ENCODE measurements at regions not wholly inside any gene's neighbourhood (a gene's known extent, or its start where the extent isn't known, plus 50 kb on each side); places are given as distances from the start of the nearest gene placed in this dataset.

DNA sequence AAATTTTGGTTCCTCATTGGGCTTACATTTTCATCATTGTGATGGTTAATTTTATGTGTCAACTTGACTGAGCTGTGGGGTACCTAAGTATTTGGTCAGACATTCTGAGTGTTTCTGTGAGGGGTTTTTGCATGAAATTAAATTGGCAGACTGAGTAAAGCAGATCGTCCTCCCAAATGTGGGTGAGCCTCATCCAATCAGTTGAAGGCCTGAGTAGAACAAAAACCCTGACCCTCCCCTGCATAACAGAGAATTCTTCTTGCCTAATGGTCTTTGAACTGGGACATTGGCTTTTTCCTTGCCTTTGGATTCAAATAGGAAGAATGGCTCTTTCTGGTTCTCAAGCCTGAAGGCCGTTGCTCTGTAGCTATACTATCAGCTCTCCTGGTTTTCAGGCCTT lies 59.1 kb upstream of the JUN start:
- Histone ChIP-seq H3K27me3 (replicated peaks in 1 of 4; ENCODE audit: control insufficient read depth in 3 of 4, extremely low read depth in 1 of 4, insufficient read depth in 3 of 4, low read length in 3 of 4) (no peaks in the 10 kb centered on the region), H3K79me1 (ENCODE audit: low read depth, low read length) (no peaks in the 10 kb centered on the region), H3K4me1 (replicated peaks in 1 of 4; ENCODE audit: control insufficient read depth in 3 of 4, insufficient read depth in 4 of 4, low read length in 3 of 4) (no peaks in the 10 kb centered on the region), H2BK5ac (ENCODE audit: low read depth, low read length) (no peak overlapping the region), H2AK5ac (ENCODE audit: low read depth, low read length) (no peak overlapping the region), H2BK120ac (replicated peaks; ENCODE audit: low read depth, low read length) (no peak overlapping the region), H4K8ac (ENCODE audit: extremely low read depth, insufficient read depth, low read length) (no peak overlapping the region), H3K56ac (replicated peaks; ENCODE audit: insufficient read length, low read depth, low read length) (no peak overlapping the region), H3K79me2 (ENCODE audit: control insufficient read depth in 1 of 2, insufficient read depth in 2 of 2, low read length in 2 of 2) (no peaks in the 10 kb centered on the region), H3K9ac (replicated peaks in 1 of 4; ENCODE audit: extremely low read depth in 1 of 4, low read depth in 3 of 4, low read length in 3 of 4) (no peak overlapping the region), H2BK20ac (ENCODE audit: low read length) (no peak overlapping the region), H3K18ac (ENCODE audit: extremely low read depth, low read length) (no peak overlapping the region), H3K23ac (ENCODE audit: insufficient read length) (no peak overlapping the region), H3K4ac (replicated peaks; ENCODE audit: insufficient read length, low read depth, low read length) (no peak overlapping the region), H3K14ac (ENCODE audit: insufficient read length) (no peak overlapping the region), H3K23me2 (ENCODE audit: low read depth, low read length) (no peaks in the 10 kb centered on the region), H4K5ac (ENCODE audit: insufficient read length, low read depth, low read length) (no peak overlapping the region), H2AFZ (ENCODE audit: low read length) (no peak overlapping the region), H3K9me3 (ENCODE audit: insufficient read depth in 2 of 2, low read depth in 1 of 2, low read length in 1 of 2) (no peaks in the 10 kb centered on the region), H2BK12ac (ENCODE audit: low read depth, low read length) (no peak overlapping the region), H3K4me3 (ENCODE audit: extremely low read depth in 1 of 4, insufficient read depth in 2 of 4, low read depth in 3 of 4, low read length in 4 of 4) (no peak overlapping the region), H3K4me2 (ENCODE audit: insufficient read depth in 1 of 2, low read depth in 2 of 2, low read length in 2 of 2) (no peak overlapping the region), H4K20me1 (replicated peaks in 1 of 2; ENCODE audit: control insufficient read depth in 1 of 2, insufficient read depth in 2 of 2, low read length in 2 of 2) (no peaks in the 10 kb centered on the region), H4K91ac (replicated peaks; ENCODE audit: insufficient read length, low read length) (no peak overlapping the region), H3K36me3 (ENCODE audit: control insufficient read depth in 2 of 4, insufficient read depth in 4 of 4, low read length in 3 of 4) (no peaks in the 10 kb centered on the region), H3K27ac (ENCODE audit: low read depth, low read length) (no peak overlapping the region), H2BK15ac (ENCODE audit: low read length) (no peak overlapping the region)
- ChIA-PET POLR2A (ENCODE audit: partially characterized antibody) (interaction anchor here (0.6 to 1.0 kb wide), 3 partner anchors 23 to 59 kb away, joined by 3 read pairs; partner anchors contain the start of gene JUN), CTCF (ENCODE audit: partially characterized antibody) (interaction anchor here (1.0 to 1.9 kb wide), 8 partner anchors 16 to 857 kb away, joined by 3 to 7 read pairs (median 3); no protein-coding TSS in a partner anchor)
- no peak for FAIRE-seq
- no peak for DNase-seq (ENCODE audit: low read depth in 1 of 2, low spot score in 2 of 2)
- TF ChIP-seq MAFK (IDR thresholded peaks at IDR 0.05; ENCODE audit: low read depth, low read length) (no peak), TAF7 (optimal IDR thresholded peaks at IDR 0.05; ENCODE audit: borderline replicate concordance, low read depth, low read length) (no peak), HDAC2 (IDR thresholded peaks at IDR 0.05; ENCODE audit: borderline replicate concordance in 1 of 2, low read depth in 2 of 2, low read length in 2 of 2) (no peak), CHD1 (IDR thresholded peaks at IDR 0.05; ENCODE audit: low read depth, low read length) (no peak), CBX8 (IDR thresholded peaks at IDR 0.05; ENCODE audit: borderline replicate concordance, low read depth, low read length) (no peak), KDM5A (IDR thresholded peaks at IDR 0.05; ENCODE audit: low read length) (no peak), TBP (IDR thresholded peaks at IDR 0.05; ENCODE audit: low read depth, low read length) (no peak)
- TF ChIP-seq, protein P1, sequence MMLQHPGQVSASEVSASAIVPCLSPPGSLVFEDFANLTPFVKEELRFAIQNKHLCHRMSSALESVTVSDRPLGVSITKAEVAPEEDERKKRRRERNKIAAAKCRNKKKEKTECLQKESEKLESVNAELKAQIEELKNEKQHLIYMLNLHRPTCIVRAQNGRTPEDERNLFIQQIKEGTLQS (IDR thresholded peaks at IDR 0.05; ENCODE audit: insufficient read depth, low read depth, low read length), result no peak
- WGBS, 2 experiments (ENCODE audit: extremely low coverage in 1 of 2, insufficient coverage in 1 of 2, insufficient read length in 1 of 2, insufficient replicate concordance in 2 of 2, low coverage in 1 of 2, low lambda C conversion rate in 2 of 2, missing lambda C conversion rate in 1 of 2), result 72% methylated on average over 2 of the region's 2 CpGs; no CpG with 5 or more reads in 1 of the 2 experiments

Measured in H1 (cell line).